HTR-8/SVneo (cell line): ENCODE measurements at regions not wholly inside any gene's neighbourhood (a gene's known extent, or its start where the extent isn't known, plus 50 kb on each side); places are given as distances from the start of the nearest gene placed in this dataset.

Experiments used
- DNase-seq: peaks from one replicate; pipeline ENCODE4 v3.0.0; 2011; ENCODE audit warnings: low spot score, mixed read lengths; ENCODE audit not compliant: insufficient read length
- FAIRE-seq: peaks from 2 replicates; lab custom pipeline; 2011; peaks lifted over from hg19 to GRCh38; lab: Jason Lieb, UNC

GRCh38 chr1:81587426-81587825 is 213.3 kb upstream of the ADGRL2 start:
- DNase-seq (no peak), FAIRE-seq (no peak)

GRCh38 chr1:81585371-81585770 is 215.4 kb upstream of the ADGRL2 start:
- FAIRE-seq, result no peak
- DNase-seq, result no peak

DNA sequence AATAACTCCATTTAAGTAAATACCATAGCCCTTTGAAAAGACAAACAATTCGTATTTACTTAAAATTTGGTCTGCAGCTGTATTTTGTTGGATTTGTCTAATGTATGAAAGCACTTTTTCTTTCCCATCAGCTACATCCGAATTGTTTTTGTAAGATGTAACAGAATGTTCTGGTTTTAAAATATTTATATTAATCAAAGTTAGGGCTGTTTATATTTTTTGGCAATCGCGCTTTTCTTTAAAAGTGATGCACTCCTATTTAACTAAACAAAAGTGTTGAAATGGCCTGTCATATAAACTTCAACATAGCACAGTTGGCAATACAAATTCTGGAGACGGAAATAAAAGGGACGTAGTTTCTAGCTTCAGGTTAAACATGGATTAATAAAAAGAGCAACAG is 216.3 kb upstream of the ADGRL2 start:
- FAIRE-seq (no peak), DNase-seq (no peak)

- FAIRE-seq (no peak), DNase-seq (no peak)
Observed at GRCh38 chr1:81583878-81584277, 216.9 kb upstream of the ADGRL2 start.

DNA sequence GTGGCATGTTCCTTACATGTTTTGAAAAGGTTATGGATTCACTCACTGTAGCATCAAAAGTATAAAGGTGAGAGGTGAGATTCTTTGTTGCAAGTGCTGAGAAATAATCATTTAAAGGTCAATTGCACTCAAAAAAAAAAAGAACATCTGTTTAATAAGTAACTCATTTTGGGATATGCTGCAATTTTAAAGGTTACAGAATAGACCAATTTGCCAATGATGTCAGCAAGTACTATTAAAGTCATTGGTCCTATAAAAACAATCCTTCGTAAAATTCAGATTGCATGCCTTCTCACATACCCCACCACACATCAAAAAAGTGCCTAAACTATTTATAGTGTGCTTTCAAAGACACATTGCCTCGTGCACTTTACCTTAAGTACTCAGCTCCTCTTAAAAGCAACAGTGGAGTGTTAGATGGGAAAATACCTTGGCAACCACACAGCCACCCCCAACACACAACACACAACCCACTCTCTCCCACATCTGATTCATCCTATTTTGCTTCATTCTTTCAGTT is 218.2 kb upstream of the ADGRL2 start:
- FAIRE-seq, result no peak
- DNase-seq, result no peak

- DNase-seq, result no peak
- FAIRE-seq, result no peak
Observed at GRCh38 chr1:81578867-81579266, 221.9 kb upstream of the ADGRL2 start.

GRCh38 chr1:81577004-81577697 is 223.6 kb upstream of the ADGRL2 start:
- DNase-seq, result no peak
- FAIRE-seq, result no peak

- DNase-seq (no peak), FAIRE-seq (no peak)
Observed at GRCh38 chr1:81574408-81574807, 226.3 kb upstream of the ADGRL2 start.

- FAIRE-seq (no peak), DNase-seq (no peak)
Observed at GRCh38 chr1:81573458-81573857, 227.3 kb upstream of the ADGRL2 start.

GRCh38 chr1:81571946-81572345 is 228.8 kb upstream of the ADGRL2 start:
- no peak for DNase-seq
- FAIRE-seq, result no peak

DNA sequence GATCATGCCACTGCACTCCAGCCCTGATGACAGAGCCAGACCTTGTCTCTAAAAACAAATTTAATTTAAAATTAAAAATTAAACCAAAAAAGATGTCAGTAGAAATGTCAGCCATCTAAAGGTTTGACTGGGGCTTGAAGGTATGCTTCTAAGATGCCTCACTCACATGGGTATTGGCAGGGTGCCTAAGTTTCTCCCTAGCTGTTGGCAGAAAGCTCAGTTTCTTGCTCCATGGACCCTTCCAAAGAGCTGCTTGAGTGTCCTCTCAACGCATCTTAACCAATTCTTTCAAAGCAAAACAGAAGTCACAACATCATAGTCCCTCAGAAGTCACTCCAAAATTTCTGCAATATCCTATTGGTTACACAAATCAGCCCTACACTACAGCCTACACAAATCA is 231.0 kb upstream of the ADGRL2 start:
- DNase-seq, result no peak
- no peak for FAIRE-seq

DNA sequence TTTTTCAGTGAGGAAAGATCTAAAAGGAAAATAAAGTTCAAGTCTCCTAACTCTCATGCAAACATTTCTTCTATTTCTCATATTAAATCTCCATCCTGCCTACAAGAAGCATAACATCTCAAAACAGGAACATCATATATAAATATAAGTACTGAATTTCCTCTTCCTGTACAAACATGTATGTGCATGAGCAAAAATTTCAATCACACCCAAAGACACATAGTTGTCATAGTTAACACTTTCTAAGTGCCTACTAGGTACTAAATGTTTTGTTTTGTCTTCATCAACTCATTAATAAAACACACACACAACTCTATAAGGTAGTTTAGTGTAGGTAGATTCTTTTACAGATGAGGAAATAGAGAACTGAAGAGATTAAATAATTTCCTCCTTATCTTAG is 237.1 kb upstream of the ADGRL2 start:
- DNase-seq (no peak), FAIRE-seq (no peak)

- DNase-seq, result no peak
- no peak for FAIRE-seq
Observed at GRCh38 chr1:81562934-81563333, 237.8 kb upstream of the ADGRL2 start.

DNA sequence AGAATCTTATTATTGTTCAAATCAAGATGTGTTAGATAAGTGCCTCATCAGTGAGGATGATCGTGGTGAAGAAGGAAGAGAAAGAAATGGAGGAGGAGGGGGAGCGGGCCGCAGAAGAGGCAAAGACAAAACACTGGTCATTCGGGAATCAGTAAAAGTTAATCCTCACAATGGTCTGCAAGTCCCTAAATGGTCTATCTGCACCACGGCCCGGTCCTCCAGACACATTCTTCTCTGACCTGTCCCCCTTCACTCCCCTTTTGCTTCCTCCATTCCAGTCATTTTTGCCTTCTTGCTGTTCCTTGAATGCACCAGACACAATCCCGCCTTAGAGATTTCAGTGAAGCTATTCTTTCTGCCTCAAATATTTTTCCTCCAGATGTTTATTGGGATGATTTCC is 240.1 kb upstream of the ADGRL2 start:
- FAIRE-seq, result no peak
- DNase-seq, result no peak

DNA sequence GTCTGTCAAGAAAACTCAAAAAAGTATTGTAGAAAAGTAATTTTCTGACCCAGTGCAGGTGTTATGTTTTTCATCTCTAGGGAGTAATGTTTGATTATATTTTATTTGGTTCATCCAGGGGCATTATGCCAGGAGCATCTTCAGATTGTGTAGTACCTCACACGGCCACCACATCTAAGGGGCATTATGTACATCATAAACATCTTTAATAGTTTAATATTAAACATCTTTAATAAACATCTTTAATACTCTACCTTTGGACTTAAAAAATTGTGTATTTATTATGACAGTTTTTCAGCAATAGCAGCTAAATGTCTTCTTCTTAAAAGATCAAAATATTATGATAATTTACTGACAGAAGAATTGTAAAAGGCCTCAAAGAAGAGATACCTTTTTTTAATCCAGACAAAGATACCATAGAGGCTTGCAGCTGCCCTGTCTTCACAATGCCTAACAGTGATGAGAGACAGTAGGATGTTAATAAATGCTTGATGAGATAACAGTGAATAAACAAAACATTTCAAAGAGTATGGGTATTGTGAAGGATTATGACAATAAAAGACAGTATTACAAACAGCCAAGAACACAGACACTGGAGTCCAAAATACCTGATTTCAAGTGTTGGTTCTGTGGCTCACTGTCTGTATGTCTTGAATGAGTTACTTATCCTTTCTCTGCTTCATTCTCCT is 240.9 kb upstream of the ADGRL2 start:
- no peak for FAIRE-seq

GRCh38 chr1:81558291-81559076 is 242.2 kb upstream of the ADGRL2 start:
- FAIRE-seq (no peak), DNase-seq (no peak)

More for the DNA sequence above, 240.9 kb upstream of the ADGRL2 start:
- DNase-seq, result no peak

DNA sequence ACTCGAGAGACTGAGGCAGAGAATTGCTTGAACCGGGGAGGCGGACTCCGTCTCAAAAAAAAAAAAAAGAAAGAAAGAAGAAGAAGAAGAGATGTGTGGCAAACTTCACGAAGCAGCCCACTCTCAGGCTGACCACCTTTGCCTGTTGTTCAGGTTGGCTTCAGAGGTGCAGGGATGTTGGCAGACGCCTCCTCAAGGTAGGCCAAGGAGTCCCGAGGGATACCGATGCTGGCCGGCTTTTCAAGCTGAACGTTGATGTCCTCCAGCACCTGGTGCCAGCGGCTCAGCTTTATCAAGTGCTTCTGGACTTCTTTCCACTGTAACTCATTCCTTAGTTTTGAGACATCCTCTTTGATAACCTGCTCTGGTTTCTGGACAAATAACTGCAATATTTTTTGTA is 243.8 kb upstream of the ADGRL2 start:
- FAIRE-seq (no peak), DNase-seq (no peak)

DNA sequence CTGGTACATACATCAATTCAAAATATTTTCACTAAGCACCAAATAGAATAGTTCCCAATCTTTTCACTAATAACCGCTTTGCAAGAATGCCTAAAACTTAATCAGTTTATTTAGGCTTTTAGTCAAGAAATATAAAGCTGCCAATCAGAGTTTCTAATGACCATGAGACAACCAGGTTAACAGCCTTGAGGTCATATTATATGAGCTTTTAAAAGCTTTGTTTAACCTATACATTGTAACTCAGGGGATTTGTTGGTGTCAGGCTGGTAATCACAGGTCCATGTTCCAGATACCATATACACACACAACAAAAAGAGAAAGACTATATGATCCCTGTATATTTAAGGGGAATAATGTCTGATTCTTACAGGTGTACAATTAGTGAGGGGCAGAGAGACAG is 246.2 kb upstream of the ADGRL2 start:
- DNase-seq (no peak), FAIRE-seq (no peak)

DNA sequence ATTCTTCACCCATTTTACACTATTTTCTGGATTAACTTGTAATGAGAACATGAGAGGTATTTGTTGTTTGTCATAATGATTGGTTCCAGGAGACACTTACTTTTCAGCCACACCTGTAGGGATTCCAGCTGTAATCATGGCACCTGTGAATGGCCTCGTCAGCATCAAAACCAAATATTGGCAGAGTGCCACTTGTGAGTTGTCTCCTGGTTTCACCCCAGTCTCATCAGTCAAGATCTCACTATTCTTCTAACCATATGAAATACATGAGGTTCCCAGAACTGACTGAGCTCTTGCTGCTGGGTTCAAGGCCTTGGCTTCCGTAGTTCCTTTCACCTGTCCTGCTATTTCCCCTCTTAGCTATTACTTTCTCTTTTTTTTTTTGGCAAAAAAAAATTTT is 246.6 kb upstream of the ADGRL2 start:
- FAIRE-seq (no peak), DNase-seq (no peak)

DNA sequence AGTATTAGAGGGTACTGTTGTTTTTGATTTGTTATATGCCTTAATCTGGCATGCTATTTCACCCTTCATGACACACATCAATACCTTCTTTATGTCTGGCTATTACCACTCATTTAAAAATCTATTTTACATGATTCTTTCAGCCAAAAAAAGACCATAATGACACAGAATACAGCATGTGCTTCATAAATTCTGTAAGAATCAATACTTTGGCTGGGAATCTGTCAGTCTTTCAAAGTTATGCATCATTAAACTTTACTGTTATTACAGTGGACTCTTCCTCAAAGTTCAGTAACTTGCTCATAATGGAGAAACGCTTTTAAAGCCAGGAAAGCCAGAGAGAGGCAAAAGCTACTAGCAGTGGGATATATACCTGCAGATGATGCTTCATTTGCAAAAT is 247.2 kb upstream of the ADGRL2 start:
- DNase-seq (no peak), FAIRE-seq (no peak)

GRCh38 chr1:81551946-81552345 is 248.8 kb upstream of the ADGRL2 start:
- DNase-seq (no peak), FAIRE-seq (no peak)
